Skeletal muscle cell (primary cell): ENCODE measurements at regions not wholly inside any gene's neighbourhood (a gene's known extent, or its start where the extent isn't known, plus 50 kb on each side); places are given as distances from the start of the nearest gene placed in this dataset.

Experiments
- DNase-seq: peaks from one replicate; pipeline ENCODE4 v3.0.0-alpha.2; 2010; ENCODE audit warnings: low read depth
- H3K4me3 ChIP-seq: 2 replicates; pipeline ENCODE4 v1.5.1; 2011; ENCODE audit warnings: low read depth, mild to moderate bottlenecking, control low read depth, low read length, moderate library complexity

DNA sequence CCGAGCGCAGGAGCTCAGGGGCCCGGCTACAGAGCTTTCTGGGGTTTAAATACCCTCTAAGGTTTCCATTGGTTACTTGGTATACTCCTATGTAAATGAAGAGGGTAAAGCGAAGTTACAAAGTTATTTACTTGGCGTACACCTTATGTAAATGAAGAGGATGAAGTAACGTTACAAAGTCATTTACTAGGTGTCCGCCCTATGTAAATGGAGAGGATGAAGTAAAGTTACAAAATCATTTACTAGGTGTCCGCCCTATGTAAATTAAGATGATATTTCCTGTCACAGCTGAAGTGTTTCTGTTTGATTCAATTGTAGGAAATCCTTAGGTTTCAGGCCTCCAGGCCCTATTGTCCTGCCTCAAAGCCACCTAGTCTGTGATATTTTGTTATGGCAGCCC is 358.2 kb downstream of the MTRR start:
- no peak overlapping the region for H3K4me3 ChIP-seq
- no peak for DNase-seq

DNA sequence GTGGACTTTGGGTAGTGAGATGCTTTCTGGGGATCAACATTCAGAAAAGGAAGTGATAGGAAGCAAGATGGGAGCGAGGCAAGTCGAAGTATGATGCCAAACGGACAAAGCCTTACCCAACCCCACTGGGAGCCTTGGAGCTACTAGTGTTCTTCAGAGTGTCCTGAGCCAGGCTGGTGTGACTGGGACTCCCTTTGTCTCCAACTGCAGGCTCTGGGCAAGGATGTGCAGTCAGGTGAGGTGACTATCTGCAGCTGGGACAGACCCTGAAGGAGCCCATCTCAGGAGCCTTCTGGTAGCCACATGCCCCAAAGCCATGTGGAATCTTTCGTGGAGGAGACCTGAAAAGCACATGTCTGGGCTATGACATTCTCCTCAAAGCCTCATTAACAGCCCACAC is 360.6 kb downstream of the MTRR start:
- no peak overlapping the region for H3K4me3 ChIP-seq
- DNase-seq = no peak

DNA sequence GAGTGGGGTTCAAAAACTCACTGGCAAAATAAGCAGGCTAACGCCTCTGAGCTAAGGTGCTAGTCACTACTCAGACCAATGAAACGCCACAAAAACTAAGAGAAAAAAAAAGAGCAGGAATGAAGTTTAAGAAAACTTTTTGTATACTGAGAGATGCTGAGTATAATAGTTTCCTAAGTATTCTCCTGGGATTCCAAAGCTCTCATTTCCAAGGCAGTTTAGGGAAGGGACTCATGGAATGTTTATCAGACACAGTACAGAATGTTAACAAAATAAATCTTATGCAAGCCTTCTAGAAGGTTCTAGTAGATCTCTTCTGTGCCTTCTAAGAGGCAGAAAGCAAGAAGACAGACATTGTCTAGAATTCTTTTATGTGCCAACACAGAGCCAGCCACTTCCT is 361.9 kb downstream of the MTRR start:
- DNase-seq = no peak
- no peak overlapping the region for H3K4me3 ChIP-seq

DNA sequence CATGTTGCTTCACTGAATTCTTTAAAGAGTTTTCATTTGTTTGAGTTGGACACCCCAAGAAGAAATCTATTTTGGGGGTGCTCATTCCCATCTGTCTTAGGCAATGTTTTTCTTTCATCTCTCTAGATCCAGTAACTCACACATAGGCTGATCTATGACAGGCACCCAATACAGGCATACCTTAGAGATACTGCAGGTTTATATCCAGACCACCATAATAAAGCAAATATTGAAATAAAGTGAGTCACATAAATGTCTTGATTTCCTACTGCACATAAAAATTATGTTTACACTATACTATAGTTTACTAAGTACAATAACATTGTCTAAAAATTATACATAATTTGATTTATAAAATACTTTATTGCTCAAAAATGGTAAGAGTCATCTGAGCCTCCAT is 364.5 kb downstream of the MTRR start:
- DNase-seq = no peak
- H3K4me3 ChIP-seq = no peak overlapping the region

DNA sequence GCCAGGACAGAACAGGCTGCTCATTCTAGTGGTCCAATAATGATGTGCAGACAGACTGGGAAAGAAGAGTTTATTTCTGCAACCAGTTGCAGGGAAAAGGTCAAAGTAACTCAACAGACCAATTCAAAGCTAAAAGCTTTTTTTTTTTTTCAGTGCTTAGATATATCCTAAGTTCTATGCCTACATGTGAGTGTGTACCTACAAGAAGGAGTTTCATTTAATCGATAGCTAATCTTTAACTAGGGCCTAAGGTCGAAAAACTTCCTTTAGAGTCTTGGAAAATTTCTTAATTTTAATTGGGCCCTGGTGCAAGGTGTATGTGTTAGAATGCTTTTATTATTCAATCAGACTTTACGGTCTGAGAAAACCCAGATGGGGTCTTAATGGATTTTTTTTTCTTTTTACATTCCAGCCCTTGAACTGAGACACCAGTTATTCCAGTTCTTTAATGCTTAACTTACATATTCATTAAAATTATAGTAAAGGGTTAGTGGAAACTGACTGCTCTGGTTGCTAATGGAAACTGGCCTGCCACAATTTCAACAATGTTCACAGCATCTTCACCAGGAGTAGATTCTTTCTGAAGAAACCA is 365.3 kb downstream of the MTRR start:
- DNase-seq = no peak
- no peak overlapping the region for H3K4me3 ChIP-seq

DNA sequence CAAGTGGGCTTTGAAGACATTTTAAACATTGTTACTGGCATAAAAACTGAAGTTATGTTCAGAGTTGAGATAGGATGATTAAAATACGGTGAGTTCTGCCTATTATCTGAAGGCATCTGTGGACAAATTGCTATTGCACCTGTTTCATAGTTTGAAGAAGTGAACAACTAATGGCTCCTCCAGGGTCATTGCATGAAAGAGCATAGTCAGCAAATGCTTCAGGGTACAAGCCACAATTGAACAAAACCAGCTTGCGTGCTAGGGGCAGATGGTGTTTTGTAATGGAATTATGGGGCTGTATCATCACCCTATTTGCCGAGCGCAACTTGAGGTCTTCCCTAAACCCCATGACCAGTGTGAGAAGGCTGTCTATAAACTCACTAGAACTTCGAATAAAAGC is 369.1 kb downstream of the MTRR start:
- no peak for DNase-seq
- no peak overlapping the region for H3K4me3 ChIP-seq

DNA sequence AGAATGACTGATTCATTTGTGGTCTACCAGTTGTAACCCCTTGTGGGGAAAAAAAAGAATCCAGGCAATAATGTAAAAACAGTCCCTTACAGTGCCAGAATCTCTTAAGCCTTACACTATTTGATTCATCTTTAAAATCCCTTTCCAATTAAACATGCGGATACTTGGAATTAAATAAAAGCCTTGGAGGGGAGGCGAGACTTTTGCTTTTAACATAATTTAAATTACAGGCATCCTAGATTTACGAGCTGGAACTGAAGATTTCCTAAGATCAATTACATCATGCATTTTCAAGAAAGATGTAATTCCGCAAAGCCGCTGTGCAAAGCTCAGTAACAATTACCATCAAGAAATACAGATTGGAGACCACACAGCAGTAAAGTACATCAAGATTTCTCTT is 370.2 kb downstream of the MTRR start:
- DNase-seq = no peak
- H3K4me3 ChIP-seq = no peak overlapping the region

DNA sequence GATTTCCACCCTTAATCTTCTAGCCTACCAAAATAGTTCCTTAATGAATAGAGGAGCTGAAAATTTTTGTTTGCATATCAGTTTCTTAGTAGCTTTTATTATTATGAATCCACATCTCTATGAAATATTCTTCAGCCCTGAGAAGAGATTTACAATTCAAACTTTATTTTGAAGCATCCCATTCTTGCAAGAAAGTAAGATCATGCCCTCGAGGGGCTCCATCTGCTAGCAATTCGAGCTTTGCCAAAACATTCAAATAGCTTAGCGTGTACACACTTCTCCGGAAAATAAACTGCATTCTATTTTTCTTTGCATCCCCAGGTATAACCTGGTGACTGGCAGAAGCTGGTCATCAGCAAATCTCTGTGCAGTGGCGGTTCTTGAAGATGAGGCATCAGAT is 370.7 kb downstream of the MTRR start:
- DNase-seq = no peak
- H3K4me3 ChIP-seq = no peak overlapping the region

DNA sequence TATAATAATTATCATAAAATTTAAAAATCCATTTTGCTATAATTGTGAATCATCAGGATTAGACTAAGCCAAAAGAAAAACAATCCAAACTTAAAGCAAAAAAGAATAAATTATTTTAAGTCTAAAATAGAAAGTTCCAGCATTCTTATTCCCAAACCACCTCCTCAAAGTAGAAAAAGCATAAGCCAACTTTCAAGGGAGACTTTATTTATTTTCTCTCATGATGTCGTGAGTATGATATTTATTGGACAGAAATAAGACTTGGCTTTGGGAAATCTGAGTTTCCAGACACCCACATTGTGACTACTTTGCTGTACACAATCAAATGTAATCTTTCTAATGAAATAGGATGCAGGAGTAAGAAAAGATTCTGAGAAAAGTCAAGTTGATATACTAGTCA is 372.1 kb downstream of the MTRR start:
- no peak for DNase-seq
- H3K4me3 ChIP-seq = no peak overlapping the region

DNA sequence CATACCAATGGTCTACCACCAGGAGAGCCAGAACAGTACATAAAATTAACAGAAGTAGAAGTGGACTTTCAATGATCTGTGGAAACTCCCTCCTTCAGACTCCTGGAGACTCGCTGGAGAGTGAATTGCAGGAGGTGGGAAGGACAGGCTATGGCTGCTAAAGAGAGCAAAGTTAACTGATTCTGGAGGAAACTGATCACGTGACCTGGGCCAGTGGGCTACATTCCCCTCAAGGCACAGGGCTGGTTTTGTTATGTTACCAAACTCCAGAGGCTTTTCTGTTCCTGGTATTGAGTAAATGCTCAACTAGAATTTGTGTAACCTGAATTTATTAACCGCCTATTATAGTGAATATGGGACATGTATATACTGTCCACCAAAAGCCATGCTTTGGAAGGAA is 372.6 kb downstream of the MTRR start:
- no peak for DNase-seq
- H3K4me3 ChIP-seq = no peak overlapping the region

DNA sequence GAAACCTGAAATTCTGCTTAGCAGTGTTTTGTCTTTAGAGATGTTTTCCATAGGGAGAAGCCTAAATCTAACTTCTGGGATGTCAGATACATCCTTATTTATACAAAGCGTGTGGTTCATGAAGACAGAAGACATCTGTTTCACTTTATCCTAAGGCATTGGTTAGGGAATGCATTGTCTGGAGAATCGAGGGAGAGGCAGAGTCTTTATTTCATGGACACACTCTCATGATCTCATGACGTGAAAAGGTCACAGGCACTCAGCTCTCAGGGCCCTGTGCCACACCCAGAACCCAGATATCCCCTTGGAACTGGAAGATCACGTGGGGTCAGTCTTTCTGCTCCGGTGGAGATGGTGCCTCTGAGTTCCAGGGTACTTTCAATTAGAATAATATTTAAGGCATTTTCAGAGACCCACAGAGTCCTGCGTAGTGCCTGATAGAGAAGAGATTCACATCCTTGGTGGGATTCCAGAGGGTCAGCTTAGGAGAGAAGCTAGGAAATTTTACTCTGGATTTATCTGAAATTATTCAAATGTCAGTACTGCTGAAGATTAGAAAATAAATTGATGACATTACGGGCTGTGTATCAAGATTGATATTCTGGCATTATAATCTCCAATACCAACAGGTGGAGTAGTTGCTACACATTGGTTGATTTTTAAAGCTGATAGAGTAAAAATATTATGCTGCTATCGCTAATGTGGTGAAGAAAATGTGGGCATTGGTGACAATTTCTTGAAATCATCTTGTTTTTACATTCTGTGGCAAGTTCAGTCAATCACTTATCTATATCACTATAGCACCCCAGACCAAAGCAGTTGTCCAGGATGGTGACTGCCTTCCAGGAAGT is 378.3 kb downstream of the MTRR start:
- H3K4me3 ChIP-seq = no peak overlapping the region
- DNase-seq = no peak

DNA sequence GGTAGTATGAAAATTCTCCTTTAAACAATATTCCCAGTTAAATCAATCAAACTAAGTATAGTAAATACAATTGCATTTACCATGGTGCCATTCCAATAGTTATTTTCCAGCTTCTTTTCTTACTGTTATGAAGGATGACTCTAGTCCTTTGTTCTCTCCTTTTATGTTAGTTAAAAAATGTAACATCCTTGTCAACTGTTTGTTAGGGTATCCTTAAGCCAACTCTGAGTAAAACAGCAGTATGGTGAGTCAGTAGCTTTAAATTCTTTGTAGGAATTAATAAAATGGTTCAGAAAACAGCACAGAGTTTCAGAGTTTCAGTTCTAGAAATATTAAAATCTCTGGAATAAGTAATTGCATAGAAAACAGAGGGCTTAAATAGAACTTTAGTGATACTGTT is 384.4 kb downstream of the MTRR start:
- DNase-seq = no peak
- no peak overlapping the region for H3K4me3 ChIP-seq

DNA sequence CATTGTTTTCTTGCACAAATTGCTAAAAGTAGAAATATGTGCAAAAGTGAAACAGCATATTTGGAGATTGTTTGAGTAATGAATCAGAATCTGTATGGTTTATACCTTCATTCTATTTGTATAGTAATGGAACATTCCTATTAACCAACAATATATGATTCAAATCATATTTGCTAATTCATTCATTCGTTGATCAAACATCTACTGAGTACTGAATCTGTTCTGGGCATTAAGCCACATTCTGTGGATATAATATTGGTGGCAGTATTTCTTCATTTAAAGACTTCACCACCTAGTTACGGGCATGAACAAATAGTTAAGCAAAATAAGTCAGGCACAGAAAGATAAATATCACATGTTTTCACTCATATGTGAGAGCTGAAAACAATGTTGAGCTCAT is 385.7 kb downstream of the MTRR start:
- no peak for DNase-seq
- H3K4me3 ChIP-seq = no peak overlapping the region

DNA sequence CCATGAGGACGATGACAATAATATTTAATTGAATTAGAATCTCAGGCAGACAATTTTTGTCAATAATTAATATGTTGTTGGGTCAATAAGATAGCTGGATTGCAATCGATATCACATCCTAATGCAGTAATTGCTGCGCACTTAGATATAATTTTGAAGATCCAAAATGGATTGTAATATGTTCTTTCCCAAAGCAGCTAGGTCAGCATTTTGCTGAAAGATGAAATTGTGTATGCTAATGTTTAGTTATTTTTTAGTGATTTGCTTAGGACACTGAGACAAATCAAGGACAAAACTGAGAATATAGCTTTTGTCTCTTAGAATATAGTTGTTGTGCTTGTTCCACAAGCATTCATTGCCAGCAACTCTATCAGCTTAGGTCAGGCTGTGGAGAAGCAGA is 389.9 kb downstream of the MTRR start:
- no peak for DNase-seq
- H3K4me3 ChIP-seq = no peak overlapping the region

DNA sequence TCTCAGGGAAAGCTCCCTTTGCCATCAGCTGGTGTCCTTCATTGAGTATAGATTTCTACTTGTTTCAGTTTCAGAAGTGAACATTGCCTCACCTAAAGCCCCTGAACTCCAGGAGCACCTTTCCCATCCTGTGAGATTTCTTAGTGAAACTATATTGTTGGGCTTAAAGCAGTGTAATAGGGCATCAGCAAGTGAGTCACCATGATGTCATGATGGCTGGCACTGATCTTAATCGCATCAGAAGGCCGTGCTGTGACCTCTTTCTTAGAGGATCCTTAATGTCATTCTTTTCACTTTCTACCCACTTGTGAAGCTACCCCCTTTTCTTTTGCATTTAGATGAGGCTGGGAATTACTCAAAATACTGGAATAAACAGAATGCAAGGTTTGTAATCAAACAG is 401.3 kb downstream of the MTRR start:
- no peak overlapping the region for H3K4me3 ChIP-seq
- DNase-seq = no peak

DNA sequence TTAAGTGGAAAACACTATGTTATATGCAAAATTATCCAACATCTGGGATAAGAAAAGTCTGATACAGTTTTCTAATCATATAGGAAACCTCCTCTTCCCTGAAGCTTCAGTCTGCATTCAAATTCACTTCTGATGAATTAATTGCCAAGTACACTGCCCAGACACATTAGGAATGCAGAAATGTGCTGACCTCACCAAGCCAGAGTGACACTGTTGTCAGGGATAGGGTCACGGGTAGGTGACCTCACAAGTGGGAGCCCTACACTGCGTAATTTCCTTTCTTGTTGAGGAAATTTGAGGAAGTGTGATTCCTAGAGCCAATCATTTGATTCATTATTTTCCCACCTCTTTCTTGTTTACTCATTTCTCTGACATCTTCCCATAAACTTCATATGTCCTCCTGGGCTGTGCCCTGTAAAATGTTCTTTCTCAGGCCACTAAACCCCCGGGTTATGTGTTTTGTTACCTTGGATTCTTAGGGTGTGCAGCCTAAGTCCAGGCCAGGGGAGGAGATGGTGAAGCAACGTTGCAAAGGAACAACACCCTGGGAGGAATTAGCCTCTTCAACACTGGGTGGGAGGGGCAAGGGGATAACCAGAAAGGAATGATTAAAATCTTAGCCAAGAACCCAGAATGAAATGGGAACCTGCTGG is 411.9 kb downstream of the MTRR start:
- DNase-seq = no peak
- H3K4me3 ChIP-seq = no peak overlapping the region

DNA sequence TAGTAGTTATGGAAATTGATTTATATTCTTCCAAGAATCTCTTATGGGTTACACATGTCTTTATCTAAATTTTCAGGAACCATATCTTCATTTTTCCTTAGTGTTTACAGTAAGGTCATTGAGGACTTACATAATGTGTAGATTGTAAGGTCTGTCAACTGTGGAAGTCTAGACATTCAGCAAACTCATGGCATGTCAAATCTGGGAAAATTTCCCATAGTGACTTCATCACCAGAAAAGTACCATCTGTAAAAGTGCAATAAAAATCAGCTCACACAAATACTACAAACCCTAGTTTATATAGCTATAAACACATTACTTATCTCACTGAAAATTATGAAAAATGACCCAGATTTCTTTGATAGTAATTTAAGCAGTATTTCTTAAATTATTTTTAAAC is 419.4 kb downstream of the MTRR start:
- no peak overlapping the region for H3K4me3 ChIP-seq

DNA sequence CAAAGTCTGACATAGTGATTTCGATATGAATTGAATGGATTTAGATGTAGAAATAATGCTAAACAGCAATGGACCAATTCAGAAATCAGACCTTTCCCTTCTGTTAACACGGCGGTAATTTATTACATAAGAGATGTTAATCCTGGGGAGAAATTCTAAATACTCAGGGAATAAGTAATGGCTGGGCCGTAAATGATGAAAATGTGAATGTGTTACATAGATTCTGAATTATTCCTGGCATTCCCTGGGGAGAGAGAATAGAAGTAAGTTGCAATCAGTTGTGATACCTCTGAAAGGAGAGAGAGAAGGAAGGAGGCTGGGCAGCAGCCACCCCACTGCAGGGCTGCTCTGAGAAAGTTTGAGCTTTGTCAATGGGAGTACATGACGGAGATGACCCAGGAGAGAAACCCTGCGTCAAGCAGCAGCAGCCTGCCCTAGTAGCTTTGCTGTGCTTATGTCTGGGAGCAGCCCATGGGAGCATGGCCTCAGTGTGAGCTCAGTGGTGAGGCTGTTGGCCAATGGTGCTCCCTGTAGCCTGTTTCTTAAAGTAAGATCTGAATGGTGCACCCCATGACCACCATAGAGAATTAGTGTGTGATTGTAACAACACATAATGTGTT is 420.1 kb downstream of the MTRR start:
- no peak for DNase-seq
- no peak overlapping the region for H3K4me3 ChIP-seq

More for the DNA sequence above, 419.4 kb downstream of the MTRR start:
- DNase-seq = no peak

DNA sequence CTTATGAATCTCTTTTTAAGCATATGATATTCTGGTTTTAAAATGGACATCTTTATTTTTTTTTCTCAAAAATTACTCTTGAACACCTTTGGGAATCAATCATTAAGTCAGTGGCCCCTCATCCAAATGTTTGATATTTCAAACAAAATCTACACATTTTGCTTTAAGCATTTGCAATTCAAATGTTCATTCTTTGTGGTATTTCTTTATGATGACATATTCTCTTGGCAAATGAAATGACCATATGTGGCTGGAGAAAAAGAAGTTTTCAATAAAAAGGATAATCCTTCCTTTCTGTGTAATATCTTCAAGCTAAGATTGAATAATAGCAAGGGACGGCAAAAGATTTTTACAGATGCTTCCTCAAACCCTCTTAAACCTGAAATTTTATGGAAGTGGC is 420.8 kb downstream of the MTRR start:
- DNase-seq = no peak
- H3K4me3 ChIP-seq = no peak overlapping the region

DNA sequence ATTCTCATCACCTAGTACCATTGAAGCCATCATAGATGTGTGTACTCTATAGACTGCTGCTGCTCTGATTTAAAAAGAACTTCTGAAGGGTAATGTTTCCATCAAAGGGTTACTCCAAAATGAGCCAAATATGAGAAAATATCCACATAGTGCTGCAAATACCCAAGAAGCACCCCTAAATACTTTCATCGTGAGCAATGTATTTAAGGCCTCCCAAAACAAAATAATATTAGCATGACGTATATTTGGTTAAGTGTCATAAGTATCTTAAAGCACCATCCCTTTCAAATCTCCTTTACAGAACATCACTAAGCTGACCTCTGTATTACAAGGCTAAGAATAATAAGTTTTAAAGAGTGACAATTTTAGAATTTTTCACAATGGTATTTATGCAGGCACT is 421.8 kb downstream of the MTRR start:
- no peak overlapping the region for H3K4me3 ChIP-seq
- no peak for DNase-seq
